Common myeloid progenitor, CD34-positive (primary cell): ENCODE measurements at regions not wholly inside any gene's neighbourhood (a gene's known extent, or its start where the extent isn't known, plus 50 kb on each side); places are given as distances from the start of the nearest gene placed in this dataset.

Experiments used
- CTCF ChIA-PET: fragments of 350-600 bp; sonication (Branson Sonifier 250); formaldehyde crosslinking; loops from one replicate; lab custom pipeline; 2021; ENCODE audit warnings: antibody characterized with exemption; lab: Charles Lee
- POLR2A ChIA-PET: fragments of 350-600 bp; sonication (Branson Sonifier 250); formaldehyde crosslinking; loops from one replicate; lab custom pipeline; 2021; ENCODE audit warnings: antibody characterized with exemption; lab: Charles Lee
- DNase-seq, 3 donors: peaks; one replicate each; pipeline versions ENCODE4 v3.0.0 to v3.0.0-alpha.2; 2013
- H3K27ac ChIP-seq, 2 experiments: 1 replicate in 1 of 2; 2 replicates in 1 of 2; pipeline ENCODE4 v1.7.0; 2013; ENCODE audit warnings: inconsistent platforms in 2 of 2, low read length in 2 of 2, mild to moderate bottlenecking in 2 of 2, low read depth in 1 of 2, moderate library complexity in 1 of 2; ENCODE audit not compliant: severe bottlenecking in 2 of 2, insufficient read depth in 1 of 2, poor library complexity in 1 of 2
- H3K27me3 ChIP-seq, 5 experiments: replicated peaks in 2 of 5; 1 replicate in 3 of 5; 2 replicates in 2 of 5; pipeline versions ENCODE4 v1.6.1 to v1.7.0; 2013; ENCODE audit warnings: low read length in 4 of 5, mild to moderate bottlenecking in 2 of 5, moderate library complexity in 2 of 5, inconsistent platforms in 1 of 5; ENCODE audit not compliant: insufficient read depth in 5 of 5, control insufficient read depth in 4 of 5
- H3K36me3 ChIP-seq, 4 experiments: 1 replicate in 2 of 4; 2 replicates in 2 of 4; pipeline versions ENCODE4 v1.6.1 to v1.7.0; 2013; ENCODE audit warnings: low read length in 3 of 4, control low read depth in 1 of 4, mild to moderate bottlenecking in 1 of 4; ENCODE audit not compliant: control insufficient read depth in 4 of 4, insufficient read depth in 4 of 4
- H3K4me1 ChIP-seq, 4 experiments: 1 replicate in 3 of 4; 2 replicates in 1 of 4; pipeline versions ENCODE4 v1.6.1 to v1.7.1; 2013; ENCODE audit warnings: low read length in 3 of 4, mild to moderate bottlenecking in 3 of 4, control low read depth in 1 of 4, inconsistent platforms in 1 of 4, moderate library complexity in 1 of 4; ENCODE audit not compliant: control insufficient read depth in 4 of 4, insufficient read depth in 4 of 4; ENCODE audit errors: control extremely low read depth in 1 of 4
- H3K4me3 ChIP-seq, 7 experiments: 1 replicate in 4 of 7; 2 replicates in 3 of 7; pipeline versions ENCODE4 v1.5.1 to v1.7.0; 2013; ENCODE audit warnings: mild to moderate bottlenecking in 7 of 7, low read length in 6 of 7, moderate library complexity in 6 of 7, inconsistent platforms in 2 of 7, low read depth in 2 of 7, control low read depth in 1 of 7; ENCODE audit not compliant: insufficient read depth in 4 of 7, control insufficient read depth in 1 of 7; ENCODE audit errors: extremely low read depth in 1 of 7
- H3K9me3 ChIP-seq, 5 experiments: 1 replicate in 4 of 5; 2 replicates in 1 of 5; pipeline versions ENCODE4 v1.6.1 to v1.7.1; 2013; ENCODE audit warnings: low read length in 4 of 5, mild to moderate bottlenecking in 2 of 5, inconsistent platforms in 1 of 5, low read depth in 1 of 5, moderate library complexity in 1 of 5; ENCODE audit not compliant: control insufficient read depth in 4 of 5, insufficient read depth in 2 of 5; ENCODE audit errors: control extremely low read depth in 1 of 5
- WGBS: methylation state at CpG from one replicate; pipeline ENCODE4 v1.1.5; 2013; ENCODE audit not compliant: insufficient coverage; 5-methylcytosine and 5-hydroxymethylcytosine counted together

DNA sequence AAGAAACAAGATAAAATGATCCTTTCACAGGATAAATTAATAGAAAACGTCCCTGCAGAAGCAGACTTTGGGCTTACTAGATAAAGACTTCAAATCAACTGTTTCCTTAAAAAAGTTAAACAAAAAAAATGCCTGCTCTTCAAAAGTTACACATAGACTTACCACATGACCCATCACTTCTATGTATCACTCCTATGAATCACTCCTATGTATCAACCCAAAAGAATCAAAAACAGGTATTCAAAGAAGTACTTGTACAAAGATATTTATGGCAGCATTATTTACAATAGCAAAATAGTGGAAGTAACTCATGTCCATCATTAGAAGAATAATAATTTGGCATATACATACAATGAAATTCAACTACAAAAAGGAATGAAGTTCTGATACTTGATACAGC lies 56.3 kb upstream of the PRDM9 start:
- H3K36me3 ChIP-seq, result no peaks in the 10 kb centered on the region
- no peaks in the 10 kb centered on the region for H3K4me1 ChIP-seq
- no peak overlapping the region for H3K27ac ChIP-seq
- POLR2A ChIA-PET, result no interaction called here
- CTCF ChIA-PET, result no interaction called here
- no peak for DNase-seq
- H3K9me3 ChIP-seq, result no peaks in the 10 kb centered on the region
- no peaks in the 10 kb centered on the region for H3K27me3 ChIP-seq
- no peak overlapping the region for H3K4me3 ChIP-seq
- WGBS, result 63% methylated on average over 1 of the region's 1 CpG

DNA sequence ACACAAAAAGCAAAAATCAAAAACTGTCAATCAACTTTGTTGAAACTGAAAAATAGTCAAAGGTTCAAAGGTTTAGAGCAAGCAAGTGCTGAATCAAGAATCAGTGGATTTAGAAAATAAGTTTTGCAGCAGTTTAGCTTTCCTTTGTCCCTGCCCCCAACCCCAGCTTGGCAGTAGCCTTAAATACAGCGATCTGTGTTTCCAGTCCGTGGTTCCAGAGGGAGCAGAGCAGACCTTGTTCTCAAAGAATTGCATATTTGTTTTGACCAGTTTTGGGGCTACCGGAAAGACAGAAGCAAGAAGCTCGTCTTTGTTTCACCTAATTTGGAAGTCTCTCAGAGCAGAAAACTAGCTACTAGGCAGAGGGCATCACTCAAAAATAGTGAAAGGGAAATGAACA lies 57.2 kb upstream of the PRDM9 start:
- H3K27ac ChIP-seq, result no peak overlapping the region
- H3K27me3 ChIP-seq, result no peaks in the 10 kb centered on the region
- CTCF ChIA-PET, result no interaction called here
- no peaks in the 10 kb centered on the region for H3K9me3 ChIP-seq
- H3K4me3 ChIP-seq, result no peak overlapping the region
- POLR2A ChIA-PET, result no interaction called here
- no peaks in the 10 kb centered on the region for H3K4me1 ChIP-seq
- DNase-seq, result no peak
- 87% methylated on average over 4 of the region's 4 CpGs for WGBS
- no peaks in the 10 kb centered on the region for H3K36me3 ChIP-seq

DNA sequence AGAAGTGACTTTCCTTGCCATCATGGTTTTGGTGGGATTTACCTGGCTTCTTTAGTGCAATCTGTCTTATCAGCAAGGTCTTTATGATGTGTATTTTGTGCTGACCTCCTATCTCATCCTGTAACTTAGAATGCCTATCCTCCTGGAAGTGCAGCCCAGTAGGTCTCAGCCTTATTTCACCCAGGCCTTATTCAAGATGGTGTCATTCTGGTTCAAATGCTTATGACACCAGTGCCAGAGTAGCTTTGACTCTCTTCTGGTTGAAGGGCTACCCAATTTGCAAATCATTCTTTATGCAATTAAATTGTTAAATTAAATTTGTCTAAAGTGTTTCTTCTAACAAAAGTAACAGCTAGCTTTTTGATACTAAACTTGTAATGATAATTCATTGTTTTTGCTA lies 58.8 kb upstream of the PRDM9 start:
- no peaks in the 10 kb centered on the region for H3K9me3 ChIP-seq
- no peak for DNase-seq
- H3K4me3 ChIP-seq, result no peak overlapping the region
- no peaks in the 10 kb centered on the region for H3K4me1 ChIP-seq
- H3K36me3 ChIP-seq, result no peaks in the 10 kb centered on the region
- ChIA-PET CTCF (interaction anchor here (1.7 kb wide), 1 partner anchor 12 kb away, joined by 4 read pairs; no protein-coding TSS in a partner anchor), POLR2A (no interaction called here)
- no peak overlapping the region for H3K27ac ChIP-seq
- no peaks in the 10 kb centered on the region for H3K27me3 ChIP-seq

DNA sequence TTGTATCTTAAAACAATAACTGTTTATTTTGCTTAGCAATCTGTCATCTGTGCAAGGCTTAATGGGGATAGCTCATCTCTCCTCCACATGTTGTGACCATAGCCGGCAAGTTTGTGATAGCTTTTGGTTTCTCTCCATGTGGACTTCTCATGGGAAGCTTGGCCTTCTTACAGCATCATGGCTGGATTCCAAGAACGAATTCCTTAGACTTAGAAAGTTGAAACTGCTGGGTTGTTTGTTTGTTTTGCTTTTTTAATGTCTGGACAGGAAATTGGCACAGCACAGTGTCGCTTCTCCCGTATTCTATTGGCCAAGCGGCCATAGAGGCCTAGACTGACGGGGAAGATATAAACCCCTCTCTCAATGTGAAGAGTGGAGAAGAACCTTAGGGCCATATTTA lies 61.0 kb upstream of the PRDM9 start:
- Histone ChIP-seq H3K27ac (no peak overlapping the region), H3K4me3 (no peak overlapping the region), H3K4me1 (no peaks in the 10 kb centered on the region), H3K36me3 (no peaks in the 10 kb centered on the region), H3K27me3 (no peaks in the 10 kb centered on the region), H3K9me3 (no peaks in the 10 kb centered on the region)
- CTCF ChIA-PET, result no interaction called here
- no peak for DNase-seq
- 97% methylated on average over 5 of the region's 6 CpGs for WGBS
- POLR2A ChIA-PET, result no interaction called here

DNA sequence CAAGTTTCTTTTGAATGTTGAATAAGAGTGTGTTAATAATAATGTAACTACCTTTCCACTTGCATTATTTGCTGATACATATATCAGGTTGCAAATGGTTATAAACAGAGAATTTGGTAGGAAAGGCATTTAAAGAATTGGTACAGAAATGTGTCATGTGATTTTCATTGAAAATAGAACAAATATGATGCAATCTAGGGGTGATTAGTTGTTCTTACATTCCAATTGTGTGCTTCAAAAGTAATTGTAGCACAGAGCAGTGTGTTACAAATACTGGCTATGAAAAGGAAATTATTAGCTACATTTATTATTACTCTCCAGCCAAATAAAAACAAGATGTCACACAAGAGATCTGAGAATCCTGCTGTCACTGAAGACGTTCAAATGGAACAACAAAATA lies 61.8 kb upstream of the PRDM9 start:
- Histone ChIP-seq H3K27ac (no peak overlapping the region), H3K9me3 (no peaks in the 10 kb centered on the region), H3K27me3 (no peaks in the 10 kb centered on the region), H3K4me3 (no peak overlapping the region), H3K36me3 (no peaks in the 10 kb centered on the region), H3K4me1 (no peaks in the 10 kb centered on the region)
- ChIA-PET POLR2A (no interaction called here), CTCF (interaction anchor here (1.2 kb wide), 1 partner anchor 24 kb away, joined by 3 read pairs; no protein-coding TSS in a partner anchor)
- DNase-seq, result no peak
- WGBS, result no CpG with 5 or more reads among the region's 1 CpG

DNA sequence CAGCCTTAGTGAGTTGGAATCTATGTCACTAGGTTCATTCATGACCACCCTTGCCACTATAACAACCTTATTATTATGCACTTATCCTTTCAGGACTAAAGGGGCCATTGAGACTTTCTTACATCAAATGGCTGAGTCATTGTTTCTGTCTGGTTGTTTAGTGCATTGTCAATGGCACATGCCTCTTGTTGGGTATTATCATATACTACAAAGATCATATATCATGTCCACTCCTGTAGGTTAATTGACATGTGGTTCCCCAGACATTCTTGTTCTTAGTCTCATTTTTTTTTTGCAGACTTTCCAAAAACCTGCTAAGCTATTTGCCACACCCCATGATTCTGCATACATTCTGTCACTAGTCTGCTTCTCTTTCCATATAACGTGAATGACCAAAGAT lies 66.7 kb upstream of the PRDM9 start:
- H3K4me1 ChIP-seq, result no peaks in the 10 kb centered on the region
- H3K36me3 ChIP-seq, result no peaks in the 10 kb centered on the region
- POLR2A ChIA-PET, result no interaction called here
- no peaks in the 10 kb centered on the region for H3K27me3 ChIP-seq
- no peak for DNase-seq
- no peak overlapping the region for H3K4me3 ChIP-seq
- no peaks in the 10 kb centered on the region for H3K9me3 ChIP-seq
- H3K27ac ChIP-seq, result no peak overlapping the region
- CTCF ChIA-PET, result no interaction called here
- 94% methylated on average over 1 of the region's 1 CpG for WGBS

DNA sequence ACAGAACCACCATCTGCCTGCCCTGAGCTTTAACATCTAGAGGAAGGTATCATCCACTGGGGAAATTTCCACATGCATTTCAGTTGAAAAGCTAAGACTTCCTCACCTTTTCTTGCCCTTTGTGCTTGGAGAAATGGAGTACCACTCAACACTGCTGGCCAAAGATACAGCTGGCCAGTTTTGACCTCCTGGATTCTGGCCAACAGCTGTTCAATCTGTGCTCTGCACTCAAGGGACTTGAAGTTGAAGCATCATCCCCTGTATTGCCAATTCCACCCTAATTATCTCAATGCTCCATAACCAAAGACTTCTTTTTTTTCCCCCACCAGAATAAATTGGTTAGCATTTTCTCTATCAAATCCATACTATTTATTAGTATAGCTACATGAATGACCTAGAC lies 70.4 kb upstream of the PRDM9 start:
- Histone ChIP-seq H3K27me3 (no peaks in the 10 kb centered on the region), H3K4me1 (no peaks in the 10 kb centered on the region), H3K4me3 (no peak overlapping the region), H3K9me3 (no peaks in the 10 kb centered on the region), H3K27ac (no peak overlapping the region), H3K36me3 (no peaks in the 10 kb centered on the region)
- no peak for DNase-seq
- ChIA-PET POLR2A (no interaction called here), CTCF (interaction anchor here (1.2 kb wide), 1 partner anchor 11 kb away, joined by 4 read pairs; no protein-coding TSS in a partner anchor)
